Liver (tissue), 7 donors: ENCODE measurements at regions not wholly inside any gene's neighbourhood (a gene's known extent, or its start where the extent isn't known, plus 50 kb on each side); places are given as distances from the start of the nearest gene placed in this dataset.

Experiments used
- DNase-seq: peaks from one replicate; pipeline ENCODE4 v3.0.0-alpha.2; 2017; ENCODE audit warnings: low spot score
- H3K27ac ChIP-seq, 2 donors: one replicate each; pipeline ENCODE4 v1.7.0; 2013; ENCODE audit warnings: inconsistent platforms in 2 of 2, low read length in 2 of 2, control low read depth in 1 of 2, low read depth in 1 of 2, mild to moderate bottlenecking in 1 of 2
- H3K27me3 ChIP-seq, 4 donors: one replicate each; pipeline versions ENCODE4 v1.6.1 to v1.7.0; 2013; ENCODE audit warnings: low read length in 3 of 4, inconsistent platforms in 1 of 4, mild to moderate bottlenecking in 1 of 4, moderate library complexity in 1 of 4; ENCODE audit not compliant: control insufficient read depth in 4 of 4, insufficient read depth in 4 of 4
- H3K36me3 ChIP-seq, 4 donors: one replicate each; pipeline versions ENCODE4 v1.6.1 to v1.7.0; 2013; ENCODE audit warnings: low read length in 3 of 4, mild to moderate bottlenecking in 3 of 4, low read depth in 1 of 4, moderate library complexity in 1 of 4; ENCODE audit not compliant: control insufficient read depth in 4 of 4, insufficient read depth in 3 of 4
- H3K4me1 ChIP-seq, 4 donors: one replicate each; pipeline versions ENCODE4 v1.6.1 to v1.7.0; 2013; ENCODE audit warnings: low read length in 3 of 4, mild to moderate bottlenecking in 3 of 4, moderate library complexity in 1 of 4; ENCODE audit not compliant: control insufficient read depth in 4 of 4, insufficient read depth in 4 of 4
- H3K4me3 ChIP-seq, 3 donors: one replicate each; pipeline versions ENCODE4 v1.6.1 to v1.7.0; 2013; ENCODE audit warnings: low read length in 3 of 3, control low read depth in 1 of 3, low read depth in 1 of 3, mild to moderate bottlenecking in 1 of 3
- H3K9ac ChIP-seq, 2 donors: one replicate each; pipeline ENCODE4 v1.7.0; 2013; ENCODE audit warnings: low read length in 2 of 2, mild to moderate bottlenecking in 2 of 2, moderate library complexity in 2 of 2, control low read depth in 1 of 2, low read depth in 1 of 2
- H3K9me3 ChIP-seq, 4 donors: one replicate each; pipeline versions ENCODE4 v1.6.1 to v1.7.0; 2013; ENCODE audit warnings: low read length in 3 of 4; ENCODE audit not compliant: control insufficient read depth in 4 of 4
- ATF3 ChIP-seq: IDR thresholded peaks from 2 replicates; pipeline ENCODE4 v1.6.1; 2016; ENCODE audit warnings: antibody characterized with exemption
- EGR1 ChIP-seq, 2 donors: IDR thresholded peaks; 2 replicates each; pipeline ENCODE4 v1.6.1; 2016 to 2018; ENCODE audit warnings: antibody characterized with exemption in 2 of 2, low read depth in 2 of 2
- FOXA1 ChIP-seq: IDR thresholded peaks from 2 replicates; pipeline ENCODE4 v1.6.1; 2016; ENCODE audit warnings: antibody characterized with exemption
- FOXA2 ChIP-seq: IDR thresholded peaks from 2 replicates; pipeline ENCODE4 v1.6.1; 2016; ENCODE audit warnings: antibody characterized with exemption
- HNF4G ChIP-seq: IDR thresholded peaks from 2 replicates; pipeline ENCODE4 v1.6.1; 2016; ENCODE audit warnings: antibody characterized with exemption
- JUND ChIP-seq, 2 donors: IDR thresholded peaks; 2 replicates each; pipeline ENCODE4 v1.6.1; 2016; ENCODE audit warnings: antibody characterized with exemption in 2 of 2
- NR2F2 ChIP-seq: IDR thresholded peaks from 2 replicates; pipeline ENCODE4 v1.6.1; 2016; ENCODE audit warnings: antibody characterized with exemption
- RAD21 ChIP-seq, 2 donors: IDR thresholded peaks; 2 replicates each; pipeline ENCODE4 v1.6.1; 2016; ENCODE audit warnings: antibody characterized with exemption in 2 of 2, mild to moderate bottlenecking in 2 of 2
- REST ChIP-seq: IDR thresholded peaks from 2 replicates; pipeline ENCODE4 v1.6.1; 2016; ENCODE audit warnings: antibody characterized with exemption, mild to moderate bottlenecking
- RXRA ChIP-seq, 2 donors: IDR thresholded peaks; 2 replicates each; pipeline ENCODE4 v1.6.1; 2017 to 2018; ENCODE audit warnings: antibody characterized with exemption in 2 of 2, mild to moderate bottlenecking in 1 of 2
- SP1 ChIP-seq: IDR thresholded peaks from 2 replicates; pipeline ENCODE4 v1.6.1; 2018; ENCODE audit warnings: antibody characterized with exemption, mild to moderate bottlenecking
- ZBTB33 ChIP-seq: IDR thresholded peaks from 2 replicates; pipeline ENCODE4 v1.6.1; 2016; ENCODE audit warnings: antibody characterized with exemption
- WGBS: extraction: QIAGEN DNeasy Blood & Tissue Kit; methylation state at CpG from one replicate; pipeline ENCODE4 v1.1.7; 2013; 5-methylcytosine and 5-hydroxymethylcytosine counted together
- donor health status: healthy.
- donor health status: healthy.
- donor health status: healthy.
- donor health status: healthy.

- Histone ChIP-seq H3K27me3 (peaks cover 0 to 5% (median under 1%) of the 10 kb centered on the region in 4 donors), H3K9me3 (no peaks in the 10 kb centered on the region), H3K36me3 (no peaks in the 10 kb centered on the region), H3K27ac (no peak overlapping the region), H3K9ac (no peak overlapping the region), H3K4me1 (no peaks in the 10 kb centered on the region), H3K4me3 (no peak overlapping the region)
- TF ChIP-seq ATF3 = no peak
- WGBS = 65% methylated on average over 4 of the region's 4 CpGs
- DNase-seq = no peak
These were observed 204.2 kb downstream of the BMP7 start for GRCh38 chr20:57062241-57062640.

- no peak overlapping the region for H3K4me3 ChIP-seq
- WGBS = 74% methylated on average over 8 of the region's 8 CpGs
- H3K9ac ChIP-seq = no peak overlapping the region
- H3K27ac ChIP-seq = no peak overlapping the region
- no peaks in the 10 kb centered on the region for H3K36me3 ChIP-seq
- H3K27me3 ChIP-seq = peaks cover 0 to 5% (median under 1%) of the 10 kb centered on the region in 4 donors
- no peak for DNase-seq
- TF ChIP-seq JUND (IDR thresholded peaks at IDR 0.05) = no peak
- TF ChIP-seq SP1 = no peak
- TF ChIP-seq ZBTB33 = no peak
- no peak for TF ChIP-seq HNF4G
- TF ChIP-seq FOXA1 = no peak
- H3K4me1 ChIP-seq = no peaks in the 10 kb centered on the region
- H3K9me3 ChIP-seq = no peaks in the 10 kb centered on the region
These were observed 203.7 kb downstream of the BMP7 start for GRCh38 chr20:57062696-57063270.

- Histone ChIP-seq H3K4me1 (no peaks in the 10 kb centered on the region), H3K27ac (no peak overlapping the region), H3K9me3 (no peaks in the 10 kb centered on the region), H3K27me3 (peaks cover 0 to 5% (median under 1%) of the 10 kb centered on the region in 4 donors), H3K36me3 (no peaks in the 10 kb centered on the region), H3K4me3 (no peak overlapping the region), H3K9ac (no peak overlapping the region)
- TF ChIP-seq HNF4G = no peak
- no peak for TF ChIP-seq REST
- TF ChIP-seq RAD21 (IDR thresholded peaks at IDR 0.05) = no peak
- no peak for TF ChIP-seq ZBTB33
- TF ChIP-seq JUND (IDR thresholded peaks at IDR 0.05) = no peak
- TF ChIP-seq NR2F2 = no peak
- TF ChIP-seq FOXA1 = no peak
- TF ChIP-seq RXRA (IDR thresholded peaks at IDR 0.05) = no peak
- TF ChIP-seq ATF3 = no peak
- TF ChIP-seq SP1 = no peak
- TF ChIP-seq EGR1 (IDR thresholded peaks at IDR 0.05; ENCODE audit: low read depth in 2 of 2) = no peak
- no peak for TF ChIP-seq FOXA2
- 83% methylated on average over 5 of the region's 5 CpGs for WGBS
- DNase-seq = no peak
These were observed 201.6 kb downstream of the BMP7 start for GRCh38 chr20:57064836-57065235.
